Stimulated activated naive B cell treated with anti-CD40 and anti-IgM and Interleukin-4, amounts not matched to agents 10 μg/mL and 1 μg/mL and 100 μg/mL, for 72 hours (primary cell): ENCODE measurements at regions not wholly inside any gene's neighbourhood (a gene's known extent, or its start where the extent isn't known, plus 50 kb on each side); places are given as distances from the start of the nearest gene placed in this dataset.
"Not testable (repeated sequence)": the region's sequence is repeated elsewhere in the genome, so short reads cannot be mapped to it uniquely, and the experiment has no call there.

Source experiments
- ATAC-seq, 2 donors: fragments of 150-1000 bp; cut with Tn5 transposase; replicated peaks; 2 replicates each; pipeline ENCODE4 v1.10.0; 2021; ENCODE audit warnings: moderate library complexity in 1 of 2
- DNase-seq: peaks from one replicate; pipeline ENCODE4 v3.0.0; 2021
- H3K27ac Mint-ChIP-seq: one replicate; pipeline ENCODE4 v1.8.0; 2022; ENCODE audit warnings: mild to moderate bottlenecking, mixed read lengths
- H3K27me3 Mint-ChIP-seq, 2 donors: one replicate each; pipeline ENCODE4 v1.8.0; 2022; ENCODE audit warnings: mixed read lengths in 2 of 2
- H3K36me3 Mint-ChIP-seq, 2 donors: one replicate each; pipeline ENCODE4 v1.8.0; 2022; ENCODE audit warnings: mixed read lengths in 2 of 2, mild to moderate bottlenecking in 1 of 2
- H3K4me1 Mint-ChIP-seq, 2 donors: one replicate each; pipeline ENCODE4 v1.8.0; 2022; ENCODE audit warnings: mixed read lengths in 2 of 2, mild to moderate bottlenecking in 1 of 2
- H3K4me3 Mint-ChIP-seq, 2 donors: one replicate each; pipeline ENCODE4 v1.8.0; 2022; ENCODE audit warnings: mild to moderate bottlenecking in 2 of 2, mixed read lengths in 2 of 2, moderate library complexity in 1 of 2
- H3K9me3 Mint-ChIP-seq, 2 donors: one replicate each; pipeline ENCODE4 v1.8.0; 2022; ENCODE audit warnings: mixed read lengths in 2 of 2, mild to moderate bottlenecking in 1 of 2

DNA sequence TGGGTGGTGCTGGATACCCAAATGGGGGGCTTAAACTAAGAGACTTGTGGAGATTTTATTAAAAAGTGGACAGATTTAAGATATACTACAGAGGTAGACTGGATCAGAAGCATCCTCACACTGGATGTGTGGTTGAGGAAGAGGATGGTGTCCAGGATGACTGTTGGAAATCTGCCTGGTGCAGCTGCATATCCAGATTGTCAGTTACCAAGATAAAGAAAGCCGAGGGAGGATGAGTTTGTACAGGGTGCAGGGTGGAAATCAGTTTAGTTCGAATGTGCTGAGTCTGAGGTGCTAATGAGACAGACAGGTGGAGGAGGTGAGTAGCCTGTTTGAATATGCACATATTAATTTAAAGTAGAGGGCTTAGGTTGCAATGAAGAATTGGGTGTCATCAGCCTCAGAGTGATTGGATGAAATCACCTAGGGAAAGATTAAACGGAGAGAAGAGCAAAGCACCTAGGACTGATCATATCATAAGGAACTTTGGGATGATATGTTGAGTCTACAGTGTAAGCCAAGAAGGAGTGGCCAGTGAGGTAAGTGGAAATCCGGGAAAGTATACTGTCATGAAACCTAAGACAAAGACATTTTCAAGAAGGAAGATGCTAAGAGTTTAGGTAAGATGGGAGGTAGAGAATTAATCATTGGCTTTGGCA lies 74.1 kb upstream of the GOLGA8B start:
- ATAC-seq (no peak), DNase-seq (no peak)
- no peak overlapping the region for H3K4me3 Mint-ChIP-seq

GRCh38 chr15:34656005-34656796 lies 72.8 kb upstream of the GOLGA8B start:
- ATAC-seq = no peak
- H3K27ac Mint-ChIP-seq = no peak overlapping the region
- H3K9me3 Mint-ChIP-seq = no peaks in the 10 kb centered on the region
- no peaks in the 10 kb centered on the region for H3K36me3 Mint-ChIP-seq
- no peak overlapping the region for H3K4me3 Mint-ChIP-seq
- DNase-seq = no peak
- no peaks in the 10 kb centered on the region for H3K4me1 Mint-ChIP-seq
- peaks cover 4 to 5% of the 10 kb centered on the region in 2 donors for H3K27me3 Mint-ChIP-seq

More for the DNA sequence above, 74.1 kb upstream of the GOLGA8B start:
- no peak overlapping the region for H3K27ac Mint-ChIP-seq
- peaks cover 4 to 5% of the 10 kb centered on the region in 2 donors for H3K27me3 Mint-ChIP-seq
- H3K9me3 Mint-ChIP-seq = no peaks in the 10 kb centered on the region
- H3K4me1 Mint-ChIP-seq = no peaks in the 10 kb centered on the region
- no peaks in the 10 kb centered on the region for H3K36me3 Mint-ChIP-seq

GRCh38 chr15:34655326-34655725 lies 71.9 kb upstream of the GOLGA8B start:
- ATAC-seq (no peak), DNase-seq (no peak)
- Mint-ChIP-seq H3K27ac (no peak overlapping the region), H3K27me3 (peaks cover 4 to 5% of the 10 kb centered on the region in 2 donors), H3K4me3 (no peak overlapping the region), H3K4me1 (no peaks in the 10 kb centered on the region), H3K9me3 (no peaks in the 10 kb centered on the region), H3K36me3 (no peaks in the 10 kb centered on the region)

DNA sequence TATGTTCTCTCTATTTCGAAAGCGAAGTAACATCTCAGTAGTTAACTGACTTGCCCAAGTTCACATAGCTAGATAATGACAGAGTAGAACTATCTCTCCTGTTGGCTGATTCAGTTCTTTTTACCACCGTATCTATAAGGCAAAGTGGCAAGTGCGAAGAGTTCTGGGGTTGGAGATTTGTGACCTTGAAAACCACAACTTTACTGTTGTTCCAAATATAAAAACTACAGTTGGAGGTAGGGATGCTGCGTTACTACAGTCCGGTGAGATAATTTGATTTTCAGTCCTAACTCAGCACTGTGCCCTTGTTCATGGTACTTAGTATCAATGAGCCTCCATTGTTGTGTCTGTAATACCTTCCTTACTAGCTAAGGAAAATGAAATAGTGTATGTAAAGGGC lies 71.2 kb upstream of the GOLGA8B start:
- Mint-ChIP-seq H3K4me3 (no peak overlapping the region), H3K36me3 (no peaks in the 10 kb centered on the region), H3K4me1 (peaks cover 3 to 4% of the 10 kb centered on the region in 2 donors), H3K27me3 (peaks cover 4 to 5% of the 10 kb centered on the region in 2 donors), H3K9me3 (no peaks in the 10 kb centered on the region), H3K27ac (no peak overlapping the region)
- ATAC-seq (no peak), DNase-seq (no peak)

DNA sequence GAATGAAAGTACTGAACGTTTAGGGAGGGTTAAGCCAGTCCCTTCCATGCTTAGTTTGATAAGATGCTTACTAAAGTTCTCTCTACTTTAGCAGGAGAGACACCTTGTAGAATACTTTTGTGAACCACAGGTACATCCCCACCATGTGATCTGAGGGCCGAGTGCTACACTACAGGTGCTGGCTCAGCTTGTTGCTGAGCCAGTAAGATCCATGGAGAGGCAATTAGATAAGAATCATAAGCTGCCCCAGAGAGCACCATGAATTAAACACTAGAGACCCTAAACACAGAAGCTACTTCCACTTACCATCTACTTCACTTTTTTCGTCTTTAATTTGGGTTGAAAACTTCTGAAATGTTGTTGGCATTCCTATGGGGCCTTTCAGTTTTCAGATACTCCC lies 70.5 kb upstream of the GOLGA8B start:
- Mint-ChIP-seq H3K4me3 (no peak overlapping the region), H3K9me3 (no peaks in the 10 kb centered on the region), H3K4me1 (peaks cover 3 to 4% of the 10 kb centered on the region in 2 donors), H3K27me3 (peaks cover 4 to 5% of the 10 kb centered on the region in 2 donors), H3K36me3 (no peaks in the 10 kb centered on the region), H3K27ac (no peak overlapping the region)
- no peak for DNase-seq
- no peak for ATAC-seq

DNA sequence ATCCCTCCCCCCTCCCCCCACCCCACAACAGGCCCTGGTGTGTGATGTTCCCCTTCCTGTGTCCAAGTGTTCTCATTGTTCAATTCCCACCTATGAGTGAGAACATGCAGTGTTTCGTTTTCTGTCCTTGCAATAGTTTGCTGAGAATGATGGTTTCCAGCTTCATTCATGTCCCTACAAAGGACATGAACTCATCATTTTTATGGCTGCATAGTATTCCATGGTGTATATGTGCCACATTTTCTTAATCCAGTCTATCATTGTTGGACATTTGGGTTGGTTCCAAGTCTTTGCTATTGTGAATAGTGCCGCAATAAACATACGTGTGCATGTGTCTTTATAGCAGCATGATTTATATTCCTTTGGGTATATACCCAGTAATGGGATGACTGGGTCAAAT lies 69.9 kb upstream of the GOLGA8B start:
- DNase-seq, H3K36me3 Mint-ChIP-seq, H3K9me3 Mint-ChIP-seq, H3K4me3 Mint-ChIP-seq, ATAC-seq, H3K4me1 Mint-ChIP-seq, H3K27ac Mint-ChIP-seq, H3K27me3 Mint-ChIP-seq: not testable (repeated sequence)

DNA sequence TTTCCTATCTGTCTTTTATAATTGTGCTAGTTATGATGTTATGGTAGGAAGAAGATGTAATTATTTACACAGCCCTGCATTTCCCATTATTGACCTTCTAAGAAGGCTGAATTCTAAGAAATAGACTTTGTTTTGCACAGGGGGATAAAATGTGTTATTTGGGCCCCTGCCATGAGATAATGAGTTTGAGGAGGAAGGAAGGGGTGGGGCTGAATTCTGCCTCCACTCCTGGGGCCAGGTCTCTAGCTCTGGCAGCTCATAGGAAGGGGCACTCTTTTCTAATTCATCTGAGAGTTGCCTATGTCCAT lies 69.2 kb upstream of the GOLGA8B start:
- no peak for DNase-seq
- no peak for ATAC-seq
- H3K9me3 Mint-ChIP-seq = no peaks in the 10 kb centered on the region
- H3K27ac Mint-ChIP-seq = no peak overlapping the region
- H3K27me3 Mint-ChIP-seq = peaks cover 4 to 5% of the 10 kb centered on the region in 2 donors
- H3K36me3 Mint-ChIP-seq = no peaks in the 10 kb centered on the region
- peaks cover 3 to 4% of the 10 kb centered on the region in 2 donors for H3K4me1 Mint-ChIP-seq
- H3K4me3 Mint-ChIP-seq = no peak overlapping the region

GRCh38 chr15:34651997-34652725 lies 68.7 kb upstream of the GOLGA8B start:
- peaks cover 3 to 4% of the 10 kb centered on the region in 2 donors for H3K4me1 Mint-ChIP-seq
- no peaks in the 10 kb centered on the region for H3K9me3 Mint-ChIP-seq
- DNase-seq (no peak), ATAC-seq (no peak)
- no peaks in the 10 kb centered on the region for H3K36me3 Mint-ChIP-seq
- H3K27ac Mint-ChIP-seq = no peak overlapping the region
- peaks cover 3 to 4% of the 10 kb centered on the region in 2 donors for H3K27me3 Mint-ChIP-seq
- H3K4me3 Mint-ChIP-seq = no peak overlapping the region

GRCh38 chr15:34650177-34650576 lies 66.7 kb upstream of the GOLGA8B start:
- H3K36me3 Mint-ChIP-seq = no peaks in the 10 kb centered on the region
- no peaks in the 10 kb centered on the region for H3K9me3 Mint-ChIP-seq
- H3K4me1 Mint-ChIP-seq = peaks cover 3 to 4% of the 10 kb centered on the region in 2 donors
- no peak overlapping the region for H3K4me3 Mint-ChIP-seq
- peak; percentile 75 to 96 for ATAC-seq
- no peak overlapping the region for H3K27ac Mint-ChIP-seq
- peaks cover 6 to 16% of the 10 kb centered on the region in 2 donors for H3K27me3 Mint-ChIP-seq
- peak; percentile 33 for DNase-seq

- peaks cover 0 to 2% of the 10 kb centered on the region in 2 donors for H3K9me3 Mint-ChIP-seq
- H3K36me3 Mint-ChIP-seq = no peaks in the 10 kb centered on the region
- ATAC-seq (no peak), DNase-seq (no peak)
- H3K4me1 Mint-ChIP-seq = peaks cover 3 to 4% of the 10 kb centered on the region in 2 donors
- H3K27me3 Mint-ChIP-seq = peaks cover 13 to 26% of the 10 kb centered on the region in 2 donors
- H3K27ac Mint-ChIP-seq = no peak overlapping the region
- H3K4me3 Mint-ChIP-seq = no peak overlapping the region
Observed at GRCh38 chr15:34648294-34648631, 64.8 kb upstream of the GOLGA8B start.

DNA sequence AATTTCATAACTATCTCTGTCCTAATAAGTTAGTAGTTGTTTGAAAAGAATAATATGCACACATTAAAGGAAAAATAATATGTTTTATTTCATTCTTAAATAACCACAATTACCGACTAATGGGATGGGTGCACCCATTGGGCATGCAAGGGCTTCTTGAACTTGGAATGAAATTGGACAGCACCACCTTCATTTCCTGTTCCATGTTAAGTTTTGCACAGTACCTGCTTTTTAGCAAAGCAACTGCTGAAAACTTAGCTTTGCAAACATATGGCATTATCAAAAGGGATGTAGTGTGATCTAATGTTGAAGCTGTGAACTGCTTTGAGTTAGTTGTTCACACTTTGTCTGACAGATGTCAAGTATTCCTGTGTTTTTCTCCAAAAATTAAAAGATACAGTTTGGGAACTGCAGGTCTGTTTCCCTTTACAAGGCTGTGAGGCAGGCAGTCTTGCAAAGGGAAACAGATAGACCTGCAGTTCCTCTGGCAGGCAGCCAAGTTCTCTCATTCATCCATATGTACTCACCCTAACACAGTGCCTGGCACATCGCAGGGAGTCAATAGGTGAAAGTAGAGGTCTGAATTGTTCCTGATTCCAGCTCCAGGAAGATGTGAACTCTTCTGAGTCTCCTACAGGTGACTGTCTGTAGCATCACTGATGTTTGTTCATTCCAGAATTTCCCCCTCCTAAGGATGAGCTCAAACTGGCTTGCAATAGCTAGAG lies 64.3 kb upstream of the GOLGA8B start:
- H3K27ac Mint-ChIP-seq = no peak overlapping the region
- ATAC-seq = no peak
- H3K9me3 Mint-ChIP-seq = peaks cover 0 to 2% of the 10 kb centered on the region in 2 donors
- H3K4me1 Mint-ChIP-seq = peaks cover 3 to 4% of the 10 kb centered on the region in 2 donors
- H3K36me3 Mint-ChIP-seq = no peaks in the 10 kb centered on the region
- peaks cover 13 to 26% of the 10 kb centered on the region in 2 donors for H3K27me3 Mint-ChIP-seq
- no peak for DNase-seq
- H3K4me3 Mint-ChIP-seq = no peak overlapping the region

DNA sequence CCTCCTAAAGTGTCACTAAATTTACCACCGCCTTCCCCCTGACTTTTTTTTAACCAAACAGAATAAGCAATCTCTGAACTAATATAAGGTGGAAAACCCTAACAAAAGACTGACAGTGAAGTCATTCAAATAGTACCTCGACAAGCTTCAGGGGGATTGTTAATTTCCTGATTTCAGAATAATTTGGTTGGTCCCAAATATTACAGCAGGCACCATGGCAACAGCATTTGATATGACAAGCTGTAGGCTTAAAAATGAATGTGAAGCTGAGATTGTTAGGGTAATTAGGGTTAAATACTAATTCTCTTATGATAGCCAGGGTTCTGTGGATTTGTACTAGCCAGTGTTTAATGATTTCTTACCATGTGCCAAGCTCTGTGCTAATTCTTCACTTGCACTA lies 63.5 kb upstream of the GOLGA8B start:
- Mint-ChIP-seq H3K27ac (no peak overlapping the region), H3K4me3 (no peak overlapping the region), H3K9me3 (peaks cover 0 to 2% of the 10 kb centered on the region in 2 donors), H3K36me3 (no peaks in the 10 kb centered on the region), H3K4me1 (peaks cover 3 to 4% of the 10 kb centered on the region in 2 donors), H3K27me3 (peaks cover 17 to 31% of the 10 kb centered on the region in 2 donors)
- ATAC-seq = no peak
- DNase-seq = no peak

DNA sequence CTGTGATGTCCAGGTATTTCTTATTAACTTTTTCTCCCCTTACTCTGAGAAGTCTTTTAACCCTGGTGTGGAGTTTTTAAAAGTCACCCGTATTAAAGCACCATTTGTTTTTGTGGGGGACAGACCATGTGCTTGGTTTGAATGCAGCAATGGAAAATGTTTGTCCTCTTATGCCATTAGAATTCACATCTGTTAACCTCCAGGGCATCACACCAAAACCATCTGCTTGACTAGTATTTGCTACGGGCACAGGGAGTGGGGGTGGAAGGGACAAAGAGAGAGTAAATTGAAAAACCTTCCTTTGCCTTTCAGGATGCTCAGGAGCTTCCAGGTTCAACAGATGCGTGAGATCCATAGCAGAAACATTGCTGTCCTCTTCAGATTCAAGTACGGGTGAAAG lies 61.4 kb upstream of the GOLGA8B start:
- Mint-ChIP-seq H3K4me3 (no peak overlapping the region), H3K27ac (no peak overlapping the region), H3K4me1 (peaks cover 0 to under 1% of the 10 kb centered on the region in 2 donors), H3K27me3 (peaks cover 21 to 37% of the 10 kb centered on the region in 2 donors), H3K9me3 (peaks cover 0 to 2% of the 10 kb centered on the region in 2 donors), H3K36me3 (no peaks in the 10 kb centered on the region)
- DNase-seq (no peak), ATAC-seq (no peak)

GRCh38 chr15:34644061-34644460 lies 60.6 kb upstream of the GOLGA8B start:
- ATAC-seq (no peak), DNase-seq (no peak)
- Mint-ChIP-seq H3K27me3 (peaks cover 21 to 37% of the 10 kb centered on the region in 2 donors), H3K4me1 (no peaks in the 10 kb centered on the region), H3K4me3 (no peak overlapping the region), H3K27ac (peak overlapping the region; percentile 0), H3K36me3 (no peaks in the 10 kb centered on the region), H3K9me3 (peaks cover 0 to 2% of the 10 kb centered on the region in 2 donors)
